GM12878 (cell line): ENCODE measurements at regions not wholly inside any gene's neighbourhood (a gene's known extent, or its start where the extent isn't known, plus 50 kb on each side); places are given as distances from the start of the nearest gene placed in this dataset.

Experiments
- ATAC-seq: fragments of 200-7000 bp; cut with Tn5 transposase; 3 replicates; pipeline ENCODE4 v1.9.1; 2020; ENCODE audit warnings: mild to moderate bottlenecking, moderate library complexity
- BruUV-seq: library from RNA; stranded (reverse); fragments of 400-500 nt; replicated peaks from 2 replicates; lab custom pipeline; 2021; lab: Mats Ljungman, UMichigan
- CTCF ChIA-PET: fragments of 300-600 bp; sonication (Branson Sonifier 250); formaldehyde crosslinking; extraction: SDS; loops from one replicate; lab custom pipeline; 2021; ENCODE audit warnings: inconsistent platforms; lab: Yijun Ruan, JAX
- POLR2A ChIA-PET: fragments of 350-600 bp; formaldehyde crosslinking; extraction: SDS; loops from one replicate; lab custom pipeline; 2021; ENCODE audit warnings: inconsistent platforms; lab: Charles Lee
- RAD21 ChIA-PET: fragments of 300-600 bp; sonication (Branson Sonifier 250); formaldehyde crosslinking; loops from one replicate; lab custom pipeline; 2023; ENCODE audit warnings: antibody characterized with exemption; ENCODE audit not compliant: unreplicated experiment; lab: Charles Lee
- SMC1A ChIA-PET: fragments of 300-600 bp; sonication (Branson Sonifier 250); formaldehyde crosslinking; loops from one replicate; lab custom pipeline; 2023; ENCODE audit not compliant: unreplicated experiment, uncharacterized antibody; lab: Charles Lee
- DNase-seq: peaks from one replicate; pipeline ENCODE4 v3.0.0-alpha.2; 2011; ENCODE audit warnings: low read depth, low spot score
- FAIRE-seq: peaks from 3 replicates; lab custom pipeline; 2011; peaks lifted over from hg19 to GRCh38; lab: Jason Lieb, UNC
- H2AFZ ChIP-seq: 2 replicates; pipeline ENCODE4 v1.6.0; 2011; ENCODE audit warnings: low read depth, low read length, control low read depth; ENCODE audit not compliant: control insufficient read depth
- H3K27ac ChIP-seq: 2 replicates; pipeline ENCODE4 v1.5.1; 2011; ENCODE audit warnings: control low read depth; ENCODE audit not compliant: control insufficient read depth, insufficient read depth
- H3K27me3 ChIP-seq, 2 experiments: replicated peaks in 1 of 2; 2 replicates each; pipeline versions ENCODE4 v1.6.0 to v1.6.1; 2011; ENCODE audit warnings: low read length in 1 of 2; ENCODE audit not compliant: control insufficient read depth in 2 of 2, insufficient read depth in 2 of 2
- H3K36me3 ChIP-seq, 2 experiments: 2 replicates each; pipeline ENCODE4 v1.5.1; 2011; ENCODE audit warnings: low read length in 1 of 2; ENCODE audit not compliant: control insufficient read depth in 2 of 2, insufficient read depth in 2 of 2
- H3K4me1 ChIP-seq: 2 replicates; pipeline ENCODE4 v1.6.1; 2011; ENCODE audit warnings: mild to moderate bottlenecking, low read length, moderate library complexity, mixed read lengths; ENCODE audit not compliant: control insufficient read depth, insufficient read depth
- H3K4me2 ChIP-seq: 2 replicates; pipeline ENCODE4 v1.6.0; 2011; ENCODE audit warnings: control low read depth; ENCODE audit not compliant: control insufficient read depth, insufficient read depth
- H3K4me3 ChIP-seq: fragments of 200-600 bp; sonication (generic); 2 replicates; pipeline ENCODE4 v1.5.1; 2016
- H3K79me2 ChIP-seq: 2 replicates; pipeline ENCODE4 v1.6.0; 2011; ENCODE audit warnings: low read length; ENCODE audit not compliant: control insufficient read depth, insufficient read depth
- H3K9ac ChIP-seq: 2 replicates; pipeline ENCODE4 v1.8.0; 2011; ENCODE audit warnings: low read length, control low read depth, mixed read lengths; ENCODE audit not compliant: control insufficient read depth, insufficient read depth
- H3K9me3 ChIP-seq: replicated peaks from 3 replicates; pipeline ENCODE4 v1.5.1; 2011; ENCODE audit warnings: mild to moderate bottlenecking, low read length; ENCODE audit not compliant: control insufficient read depth, insufficient read depth
- H4K20me1 ChIP-seq: 2 replicates; pipeline ENCODE4 v1.6.0; 2011; ENCODE audit not compliant: control insufficient read depth, insufficient read depth
- ASH2L ChIP-seq: fragments of 300-600, 200-600 bp; sonication (generic); IDR thresholded peaks from 2 replicates; pipeline ENCODE4 v1.6.1; 2017; ENCODE audit warnings: low read depth, mild to moderate bottlenecking, borderline replicate concordance
- CHD4 ChIP-seq: fragments of 200-600 bp; sonication (generic); IDR thresholded peaks from 2 replicates; pipeline ENCODE4 v1.6.1; 2016; ENCODE audit warnings: mild to moderate bottlenecking
- EZH2 ChIP-seq: IDR thresholded peaks from 2 replicates; pipeline ENCODE4 v1.6.1; 2012; ENCODE audit warnings: low read depth, mild to moderate bottlenecking, control low read depth, inconsistent platforms, low read length, borderline replicate concordance; ENCODE audit not compliant: control insufficient read depth
- HSF1 ChIP-seq: fragments of 150-350 bp; IDR thresholded peaks from 2 replicates; pipeline ENCODE4 v1.6.1; 2014; ENCODE audit warnings: mild to moderate bottlenecking, low read depth, low read length
- LARP7 ChIP-seq: fragments of 450-650 bp; IDR thresholded peaks from 2 replicates; pipeline ENCODE4 v1.6.1; 2017; ENCODE audit warnings: mild to moderate bottlenecking
- PAX5 ChIP-seq: IDR thresholded peaks from 2 replicates; pipeline ENCODE4 v1.6.1; 2011; ENCODE audit warnings: low read depth, low read length, borderline replicate concordance
- PAX8 ChIP-seq: fragments of 450-650 bp; IDR thresholded peaks from 2 replicates; pipeline ENCODE4 v1.6.1; 2017; ENCODE audit warnings: mild to moderate bottlenecking, moderate library complexity
- POLR2A ChIP-seq: IDR thresholded peaks from 2 replicates; pipeline ENCODE4 v1.6.1; 2011; ENCODE audit warnings: low read depth, mild to moderate bottlenecking, low read length
- RBBP5 ChIP-seq: fragments of 200-600 bp; sonication (generic); conservative IDR thresholded peaks from 2 replicates; pipeline ENCODE4 v1.6.1; 2016
- RELB ChIP-seq: fragments of 450-650 bp; IDR thresholded peaks from 2 replicates; pipeline ENCODE4 v1.6.1; 2017; ENCODE audit warnings: low read depth, mild to moderate bottlenecking, moderate library complexity
- REST ChIP-seq: IDR thresholded peaks from 2 replicates; pipeline ENCODE4 v1.6.1; 2012; ENCODE audit warnings: mild to moderate bottlenecking, low read depth, low read length
- RUNX3 ChIP-seq: IDR thresholded peaks from 2 replicates; pipeline ENCODE4 v1.6.1; 2012; ENCODE audit warnings: low read length, inconsistent platforms
- TAF1 ChIP-seq: IDR thresholded peaks from 2 replicates; pipeline ENCODE4 v1.6.1; 2011; ENCODE audit warnings: mild to moderate bottlenecking, low read depth, low read length, borderline replicate concordance
- YY1 ChIP-seq: IDR thresholded peaks from 2 replicates; pipeline ENCODE4 v1.6.1; 2011; ENCODE audit warnings: low read depth, mild to moderate bottlenecking, low read length
- ZNF207 ChIP-seq: fragments of 450-650 bp; IDR thresholded peaks from 2 replicates; pipeline ENCODE4 v1.6.1; 2014; ENCODE audit warnings: antibody characterized with exemption, mild to moderate bottlenecking, borderline replicate concordance
- ZNF687 ChIP-seq: fragments of 450-650 bp; IDR thresholded peaks from 2 replicates; pipeline ENCODE4 v1.6.1; 2017; ENCODE audit warnings: mild to moderate bottlenecking, moderate library complexity
- WGBS: methylation state at CpG from one replicate; pipeline ENCODE4 v1.1.6; 2016; ENCODE audit warnings: low lambda C conversion rate; ENCODE audit not compliant: insufficient replicate concordance, insufficient coverage; ENCODE audit errors: missing lambda C conversion rate; 5-methylcytosine and 5-hydroxymethylcytosine counted together
- in situ Hi-C: fragments of 300-500 bp; cut with MboI; formaldehyde crosslinking; loops from 9 replicates; pipeline ENCODE4 v1.14.3; 2018; ENCODE audit warnings: mixed read lengths
- intact Hi-C: fragments of 100-400 bp; cut with micrococcal nuclease; formaldehyde crosslinking; loops from one replicate; pipeline ENCODE4 v1.14.2; 2022; ENCODE audit not compliant: unreplicated experiment

- H3K4me2 ChIP-seq, result no peak overlapping the region
- H3K4me3 ChIP-seq, result no peak overlapping the region
- TF ChIP-seq LARP7, result no peak
- no peak for TF ChIP-seq PAX5
- no peak for TF ChIP-seq YY1
- TF ChIP-seq RBBP5, result no peak
- TF ChIP-seq TAF1, result no peak
- no peak for TF ChIP-seq ZNF687
- no peak for TF ChIP-seq POLR2A
- no peak for TF ChIP-seq HSF1
- TF ChIP-seq RUNX3, result no peak
- TF ChIP-seq ASH2L, result no peak
- no peak for TF ChIP-seq REST
- TF ChIP-seq ZNF207, result no peak
- no peak for TF ChIP-seq CHD4
- TF ChIP-seq RELB, result no peak
- no peak for TF ChIP-seq EZH2
- no peak for TF ChIP-seq PAX8
- intact Hi-C loops, result no loop called here
- ChIA-PET CTCF (no interaction called here), SMC1A (no interaction called here), POLR2A (no interaction called here), RAD21 (no interaction called here)
- in situ Hi-C loops, result no loop called here
- 18% methylated on average over 2 of the region's 2 CpGs for WGBS
- no peaks in the 10 kb centered on the region for H4K20me1 ChIP-seq
- no peaks in the 10 kb centered on the region for H3K27me3 ChIP-seq
- H3K9me3 ChIP-seq, result no peaks in the 10 kb centered on the region
- no peaks in the 10 kb centered on the region for H3K79me2 ChIP-seq
- BruUV-seq, result no TSS peak
- H3K27ac ChIP-seq, result no peak overlapping the region
- H2AFZ ChIP-seq, result no peak overlapping the region
- DNase-seq (no peak), FAIRE-seq (no peak), ATAC-seq (no peak)
- no peak overlapping the region for H3K9ac ChIP-seq
- no peaks in the 10 kb centered on the region for H3K4me1 ChIP-seq
- H3K36me3 ChIP-seq, result no peaks in the 10 kb centered on the region
Measured at GRCh38 chr7:49613759-49614158, 159.7 kb upstream of the VWC2 start.
